ENCODE measurements at regions not wholly inside any gene's neighbourhood (a gene's known extent, or its start where the extent isn't known, plus 50 kb on each side); places are given as distances from the start of the nearest gene placed in this dataset.

- H3K36me3 ChIP-seq (ENCODE audit: insufficient read depth, low read length): no peaks in the 10 kb centered on the region
- no peak overlapping the region for H3K9ac ChIP-seq (ENCODE audit: low read depth, low read length)
- H3K4me1 ChIP-seq (ENCODE audit: insufficient read depth, low read length): no peaks in the 10 kb centered on the region
- no peaks in the 10 kb centered on the region for H3K9me3 ChIP-seq (ENCODE audit: control insufficient read depth, insufficient read depth, low read length)
Measured at GRCh38 chr14:42460673-42461072, 854.0 kb downstream of the LRFN5 start.

DNA sequence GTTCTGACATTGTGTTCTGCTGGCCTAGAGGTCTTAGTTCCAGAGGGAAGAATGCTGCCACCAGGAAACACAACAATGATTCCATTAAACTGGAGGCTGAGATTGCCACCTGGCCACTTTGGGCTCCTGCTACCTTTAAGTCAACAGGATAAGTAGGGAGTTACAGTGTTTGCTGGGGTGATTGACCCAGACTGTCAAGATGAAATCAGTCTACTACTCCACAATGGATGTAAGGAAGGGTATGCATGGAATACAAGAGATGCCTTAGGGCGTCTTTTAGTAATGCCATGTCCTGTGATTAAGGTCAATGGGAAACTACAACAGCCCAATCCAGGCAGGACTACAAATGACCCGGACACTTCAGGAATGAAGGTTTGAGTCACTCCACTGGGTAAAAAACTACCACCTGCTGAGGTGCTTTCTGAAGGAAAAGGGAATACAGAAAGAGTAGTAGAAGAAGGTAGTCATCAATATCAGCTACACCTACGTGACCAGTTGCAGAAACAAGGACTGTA lies 852.6 kb downstream of the LRFN5 start:
- Histone ChIP-seq H3K4me1 (ENCODE audit: insufficient read depth, low read length) (no peaks in the 10 kb centered on the region), H3K9ac (ENCODE audit: low read depth, low read length) (no peak overlapping the region), H3K9me3 (ENCODE audit: control insufficient read depth, insufficient read depth, low read length) (no peaks in the 10 kb centered on the region), H3K36me3 (ENCODE audit: insufficient read depth, low read length) (no peaks in the 10 kb centered on the region)

GRCh38 chr14:42441615-42442014 lies 834.9 kb downstream of the LRFN5 start:
- no peaks in the 10 kb centered on the region for H3K36me3 ChIP-seq (ENCODE audit: insufficient read depth, low read length)
- no peak overlapping the region for H3K9ac ChIP-seq (ENCODE audit: low read depth, low read length)
- H3K4me1 ChIP-seq (ENCODE audit: insufficient read depth, low read length): no peaks in the 10 kb centered on the region
- H3K9me3 ChIP-seq (ENCODE audit: control insufficient read depth, insufficient read depth, low read length): no peaks in the 10 kb centered on the region

DNA sequence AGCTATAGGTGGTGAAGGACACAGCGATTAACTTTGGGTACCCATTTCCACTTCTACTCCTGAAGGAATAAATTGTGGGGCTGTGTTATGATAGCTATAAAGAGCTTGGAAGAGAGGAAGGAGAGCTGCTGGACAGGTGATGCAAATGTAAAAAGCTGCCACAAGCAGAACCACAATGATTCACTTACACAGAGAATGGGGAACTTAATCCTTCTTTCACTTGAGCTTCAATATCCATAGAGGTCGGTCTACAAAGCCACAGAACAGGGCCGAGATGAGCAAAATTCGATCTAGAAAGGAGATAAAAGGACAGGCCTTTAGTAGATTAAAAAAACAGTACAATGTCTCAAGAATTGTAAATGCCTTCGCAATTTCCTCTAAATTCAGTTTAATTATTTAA lies 831.1 kb downstream of the LRFN5 start:
- Histone ChIP-seq H3K36me3 (ENCODE audit: insufficient read depth, low read length) (no peaks in the 10 kb centered on the region), H3K4me1 (ENCODE audit: insufficient read depth, low read length) (no peaks in the 10 kb centered on the region), H3K9ac (ENCODE audit: low read depth, low read length) (no peak overlapping the region), H3K9me3 (ENCODE audit: control insufficient read depth, insufficient read depth, low read length) (no peaks in the 10 kb centered on the region)

DNA sequence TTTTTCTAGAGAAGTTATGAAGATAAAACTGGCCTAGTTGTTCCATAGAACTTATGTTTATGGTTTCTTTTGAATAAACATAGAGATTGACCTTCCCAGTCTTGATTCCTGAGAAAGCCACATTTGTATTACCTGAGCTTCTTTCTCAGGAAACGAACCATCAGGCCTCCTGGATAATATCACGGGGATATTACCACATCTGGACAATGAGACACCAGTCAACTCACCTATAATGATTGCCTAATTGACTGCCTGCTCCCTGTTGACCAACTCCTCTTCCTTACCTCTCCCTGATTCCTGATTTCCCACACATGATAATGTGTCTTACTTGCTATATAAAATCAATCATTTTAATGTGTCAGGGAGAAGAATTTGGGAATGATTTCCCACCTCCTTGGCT lies 822.7 kb downstream of the LRFN5 start:
- Histone ChIP-seq H3K4me1 (ENCODE audit: insufficient read depth, low read length) (no peaks in the 10 kb centered on the region), H3K36me3 (ENCODE audit: insufficient read depth, low read length) (no peaks in the 10 kb centered on the region), H3K9ac (ENCODE audit: low read depth, low read length) (no peak overlapping the region), H3K9me3 (ENCODE audit: control insufficient read depth, insufficient read depth, low read length) (no peaks in the 10 kb centered on the region)

DNA sequence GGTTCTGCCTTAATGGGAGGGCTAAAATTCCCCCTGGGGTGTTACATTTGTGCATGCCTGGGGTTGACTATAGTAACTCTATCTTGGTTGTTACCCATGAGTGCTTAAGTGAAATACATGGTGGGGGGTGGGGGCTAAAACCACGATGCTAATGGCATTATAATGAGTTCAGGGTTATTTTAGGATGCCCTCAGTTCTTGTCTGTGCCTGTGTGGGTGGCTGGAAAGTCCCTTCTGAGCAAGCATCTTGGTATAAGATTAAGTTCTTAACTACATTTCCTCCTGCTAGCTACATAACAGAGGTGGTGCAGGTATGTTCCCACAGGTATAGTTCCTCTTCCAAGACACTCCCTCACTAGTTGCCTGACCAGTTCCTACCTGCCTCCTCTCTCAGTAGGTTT lies 822.3 kb downstream of the LRFN5 start:
- no peaks in the 10 kb centered on the region for H3K9me3 ChIP-seq (ENCODE audit: control insufficient read depth, insufficient read depth, low read length)

DNA sequence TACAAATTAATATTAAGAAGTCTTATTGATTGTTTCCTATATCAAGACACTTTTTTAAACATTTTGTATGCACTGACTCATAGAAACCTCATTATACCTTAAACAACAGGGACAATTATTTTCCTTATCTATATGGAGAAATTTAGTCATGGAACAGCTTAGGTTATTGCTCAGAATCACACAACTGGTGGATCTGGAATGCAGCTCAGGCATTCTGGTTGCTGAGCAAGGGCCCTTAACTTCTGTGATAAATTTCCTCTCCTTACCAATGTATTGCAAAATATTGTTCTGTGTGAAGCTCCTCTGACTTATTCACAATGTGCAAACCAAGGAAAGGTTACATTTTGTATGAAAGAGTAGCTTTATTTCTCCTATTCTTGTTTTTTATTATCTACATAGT lies 817.8 kb downstream of the LRFN5 start:
- Histone ChIP-seq H3K36me3 (ENCODE audit: insufficient read depth, low read length) (no peaks in the 10 kb centered on the region), H3K9me3 (ENCODE audit: control insufficient read depth, insufficient read depth, low read length) (no peaks in the 10 kb centered on the region), H3K9ac (ENCODE audit: low read depth, low read length) (no peak overlapping the region), H3K4me1 (ENCODE audit: insufficient read depth, low read length) (no peaks in the 10 kb centered on the region)

More for the DNA sequence above, 822.3 kb downstream of the LRFN5 start:
- no peaks in the 10 kb centered on the region for H3K36me3 ChIP-seq (ENCODE audit: insufficient read depth, low read length)
- no peaks in the 10 kb centered on the region for H3K4me1 ChIP-seq (ENCODE audit: insufficient read depth, low read length)
- no peak overlapping the region for H3K9ac ChIP-seq (ENCODE audit: low read depth, low read length)

DNA sequence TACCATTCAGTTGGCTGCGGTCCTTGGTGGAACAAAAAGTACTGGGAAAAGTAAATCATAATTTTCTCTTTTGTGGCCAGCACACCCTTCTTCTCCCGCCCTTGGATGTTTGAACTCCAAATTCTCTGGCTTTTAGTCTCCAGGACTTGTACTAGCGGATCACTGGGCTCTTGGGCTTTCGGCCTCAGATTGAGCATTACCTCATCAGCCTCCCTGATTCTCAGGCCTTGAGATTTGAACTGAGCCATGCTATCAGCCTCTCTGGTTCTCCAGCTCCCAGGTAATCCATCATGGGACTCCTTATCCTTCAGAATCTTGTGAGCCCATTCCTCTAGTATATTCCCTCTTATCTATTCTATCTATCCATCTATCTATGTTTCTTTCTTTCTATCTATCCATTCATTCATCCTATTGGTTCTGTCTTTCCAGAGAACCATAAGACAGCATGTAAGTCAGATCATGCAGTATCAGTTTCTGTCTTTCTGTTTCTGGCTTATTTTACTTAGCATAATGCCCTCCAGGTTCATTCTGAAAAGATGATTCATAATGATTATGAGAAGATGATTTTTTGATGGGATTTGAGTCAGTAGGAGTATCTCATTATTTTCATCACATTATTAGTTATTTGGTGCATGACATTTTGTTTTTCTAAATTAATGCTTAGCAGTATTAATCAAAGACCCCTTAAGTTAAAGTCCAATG lies 814.9 kb downstream of the LRFN5 start:
- H3K9me3 ChIP-seq (ENCODE audit: control insufficient read depth, insufficient read depth, low read length): no peaks in the 10 kb centered on the region
- no peaks in the 10 kb centered on the region for H3K36me3 ChIP-seq (ENCODE audit: insufficient read depth, low read length)
- no peaks in the 10 kb centered on the region for H3K4me1 ChIP-seq (ENCODE audit: insufficient read depth, low read length)
- H3K9ac ChIP-seq (ENCODE audit: low read depth, low read length): no peak overlapping the region

GRCh38 chr14:42420071-42420470 lies 813.4 kb downstream of the LRFN5 start:
- no peaks in the 10 kb centered on the region for H3K4me1 ChIP-seq (ENCODE audit: insufficient read depth, low read length)
- no peak overlapping the region for H3K9ac ChIP-seq (ENCODE audit: low read depth, low read length)
- no peaks in the 10 kb centered on the region for H3K9me3 ChIP-seq (ENCODE audit: control insufficient read depth, insufficient read depth, low read length)
- no peaks in the 10 kb centered on the region for H3K36me3 ChIP-seq (ENCODE audit: insufficient read depth, low read length)

DNA sequence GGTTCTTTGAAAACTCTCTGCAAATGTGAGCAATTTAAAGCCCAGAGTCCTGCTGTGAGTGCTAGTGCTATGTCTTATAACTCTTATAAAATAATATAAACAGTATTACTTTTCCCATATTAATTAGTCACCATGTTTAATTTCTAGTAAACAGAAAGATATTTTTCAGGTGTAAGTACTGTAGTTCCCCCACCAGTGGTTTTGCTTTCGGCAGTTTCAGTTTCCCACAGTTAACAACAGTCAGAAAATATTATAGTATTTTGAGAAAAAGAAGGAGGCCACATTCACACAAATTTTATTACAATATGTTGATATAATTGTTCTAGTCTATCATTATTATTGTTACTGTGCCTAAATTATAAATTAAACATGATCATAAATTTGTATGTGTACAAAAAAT lies 800.5 kb downstream of the LRFN5 start:
- Histone ChIP-seq H3K36me3 (ENCODE audit: insufficient read depth, low read length) (no peaks in the 10 kb centered on the region), H3K4me1 (ENCODE audit: insufficient read depth, low read length) (no peaks in the 10 kb centered on the region), H3K9ac (ENCODE audit: low read depth, low read length) (no peak overlapping the region), H3K9me3 (ENCODE audit: control insufficient read depth, insufficient read depth, low read length) (no peaks in the 10 kb centered on the region)

GRCh38 chr14:42391146-42391834 lies 784.6 kb downstream of the LRFN5 start:
- Histone ChIP-seq H3K36me3 (ENCODE audit: insufficient read depth, low read length) (no peaks in the 10 kb centered on the region), H3K4me1 (ENCODE audit: insufficient read depth, low read length) (no peaks in the 10 kb centered on the region), H3K9me3 (ENCODE audit: control insufficient read depth, insufficient read depth, low read length) (no peaks in the 10 kb centered on the region), H3K9ac (ENCODE audit: low read depth, low read length) (no peak overlapping the region)

GRCh38 chr14:42378880-42379279 lies 772.2 kb downstream of the LRFN5 start:
- H3K4me1 ChIP-seq (ENCODE audit: insufficient read depth, low read length): no peaks in the 10 kb centered on the region
- no peaks in the 10 kb centered on the region for H3K36me3 ChIP-seq (ENCODE audit: insufficient read depth, low read length)
- H3K9me3 ChIP-seq (ENCODE audit: control insufficient read depth, insufficient read depth, low read length): no peaks in the 10 kb centered on the region
- no peak overlapping the region for H3K9ac ChIP-seq (ENCODE audit: low read depth, low read length)

DNA sequence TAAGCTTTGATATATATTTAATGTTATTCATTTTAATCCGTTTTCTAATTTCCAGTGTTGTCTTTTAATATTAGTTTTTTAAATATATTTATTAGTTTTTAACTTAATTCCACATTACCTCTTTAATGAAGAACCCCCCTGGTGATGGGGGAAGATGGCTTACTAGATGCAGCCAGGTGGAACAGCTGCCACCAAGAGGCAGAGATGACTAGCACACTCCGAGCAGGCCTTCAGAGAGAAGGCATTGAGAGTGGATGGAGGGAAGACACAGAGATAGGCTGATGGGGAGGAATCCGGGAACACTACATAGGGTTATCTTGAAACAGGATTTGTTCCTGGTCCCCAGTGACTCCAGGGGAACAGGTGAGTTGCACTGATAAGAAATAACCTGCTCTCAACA lies 771.6 kb downstream of the LRFN5 start:
- H3K9me3 ChIP-seq (ENCODE audit: control insufficient read depth, insufficient read depth, low read length): no peaks in the 10 kb centered on the region
- H3K9ac ChIP-seq (ENCODE audit: low read depth, low read length): no peak overlapping the region
- H3K4me1 ChIP-seq (ENCODE audit: insufficient read depth, low read length): no peaks in the 10 kb centered on the region
- no peaks in the 10 kb centered on the region for H3K36me3 ChIP-seq (ENCODE audit: insufficient read depth, low read length)

- Histone ChIP-seq H3K9me3 (ENCODE audit: control insufficient read depth, insufficient read depth, low read length) (no peaks in the 10 kb centered on the region), H3K4me1 (ENCODE audit: insufficient read depth, low read length) (no peaks in the 10 kb centered on the region), H3K36me3 (ENCODE audit: insufficient read depth, low read length) (no peaks in the 10 kb centered on the region), H3K9ac (ENCODE audit: low read depth, low read length) (no peak overlapping the region)
Measured at GRCh38 chr14:42374332-42374731, 767.7 kb downstream of the LRFN5 start.

DNA sequence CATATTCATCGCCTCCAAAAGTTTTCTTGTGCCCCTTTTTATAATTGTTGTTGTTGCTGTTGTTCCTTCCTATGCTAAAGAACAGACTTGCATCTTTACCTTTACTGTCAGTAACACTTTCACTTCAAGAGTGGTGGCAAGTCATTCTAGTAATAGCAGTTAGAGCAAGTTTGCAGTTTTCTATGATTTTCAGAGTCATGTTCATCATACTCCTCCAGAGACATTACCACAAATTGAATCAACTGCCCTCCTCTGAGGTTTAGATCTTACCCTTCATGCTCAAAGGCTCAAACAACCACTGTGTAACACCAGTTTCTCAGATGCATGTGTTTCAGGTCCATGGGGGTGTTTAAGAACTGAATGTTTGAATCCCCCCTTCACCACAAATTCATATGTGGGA lies 763.4 kb downstream of the LRFN5 start:
- H3K9me3 ChIP-seq (ENCODE audit: control insufficient read depth, insufficient read depth, low read length): no peaks in the 10 kb centered on the region

More for the DNA sequence above, 763.4 kb downstream of the LRFN5 start:
- Histone ChIP-seq H3K9ac (ENCODE audit: low read depth, low read length) (no peak overlapping the region), H3K4me1 (ENCODE audit: insufficient read depth, low read length) (no peaks in the 10 kb centered on the region), H3K36me3 (ENCODE audit: insufficient read depth, low read length) (no peaks in the 10 kb centered on the region)
